Adrenal gland (tissue), 9 donors: ENCODE measurements at regions not wholly inside any gene's neighbourhood (a gene's known extent, or its start where the extent isn't known, plus 50 kb on each side); places are given as distances from the start of the nearest gene placed in this dataset.

ENCODE experiments used
- DNase-seq, 7 donors: peaks; one replicate each; pipeline ENCODE4 v3.0.0-alpha.2; 2019 to 2020
- H3K27ac ChIP-seq, 5 donors: fragments of 200-600 bp; sonication (generic) in 4 of 5; 1 replicate in 3 of 5; 2 replicates in 2 of 5; pipeline versions ENCODE4 v1.5.1 to v1.8.0; 2016 to 2020; ENCODE audit warnings: mild to moderate bottlenecking in 1 of 5
- H3K27me3 ChIP-seq: fragments of 200-600 bp; 2 replicates; pipeline ENCODE4 v1.8.0; 2021
- H3K36me3 ChIP-seq, 2 donors: fragments of 200-600 bp; replicated peaks in 1 of 2; 1 replicate in 1 of 2; 2 replicates in 1 of 2; pipeline versions ENCODE4 v1.5.1 to v1.8.0; 2018 to 2022
- H3K4me1 ChIP-seq, 2 donors: fragments of 200-600 bp; replicated peaks in 1 of 2; 1 replicate in 1 of 2; 2 replicates in 1 of 2; pipeline versions ENCODE4 v1.5.1 to v1.8.0; 2018 to 2021
- H3K4me3 ChIP-seq, 4 donors: fragments of 200-600 bp; sonication (generic) in 3 of 4; one replicate each; pipeline ENCODE4 v1.5.1; 2016 to 2018
- H3K9me3 ChIP-seq, 3 donors: fragments of 200-600 bp; sonication (generic) in 1 of 3; replicated peaks in 1 of 3; 1 replicate in 2 of 3; 2 replicates in 1 of 3; pipeline versions ENCODE4 v1.5.1 to v1.8.0; 2016 to 2021
- POLR2A ChIP-seq, 2 donors: fragments of 450-650 bp; IDR thresholded peaks; one replicate each; pipeline ENCODE4 v1.6.1; 2017; ENCODE audit warnings: antibody characterized with exemption in 2 of 2, mild to moderate bottlenecking in 2 of 2, moderate library complexity in 1 of 2
- WGBS, 4 donors: extraction: QIAGEN DNeasy Blood & Tissue Kit in 2 of 4; methylation state at CpG; one replicate each; pipeline versions ENCODE4 v1.1.5 to v1.1.7; 2013 to 2017; 5-methylcytosine and 5-hydroxymethylcytosine counted together
- intact Hi-C, 2 donors: fragments of 100-400 bp; cut with DNase I; formaldehyde crosslinking; loops; one replicate each; pipeline versions ENCODE4 v1.14.1 to v1.15.0; 2022 to 2023
- TF ChIP-seq, protein P1 (sequence below), 6 experiments: fragments of 450-650 bp in 4 of 6; fragments of 200-600 bp in 2 of 6; sonication (generic) in 1 of 6; IDR thresholded peaks; 1 replicate in 5 of 6; 2 replicates in 1 of 6; pipeline versions ENCODE4 v1.5.1 to v1.8.0; 2016 to 2021; ENCODE audit warnings: antibody characterized with exemption in 6 of 6, mild to moderate bottlenecking in 2 of 6, moderate library complexity in 1 of 6
- donor health status: healthy with polysubstance abuse.
- donor health status: Bipolar disorder and iron deficiency.
- donor health status: DM: yes; HTN: yes; CAD: no.
- donor health status: DM: no; HTN: no; CAD: no.
- donor health status: DM: no; HTN: no; CAD: no.

DNA sequence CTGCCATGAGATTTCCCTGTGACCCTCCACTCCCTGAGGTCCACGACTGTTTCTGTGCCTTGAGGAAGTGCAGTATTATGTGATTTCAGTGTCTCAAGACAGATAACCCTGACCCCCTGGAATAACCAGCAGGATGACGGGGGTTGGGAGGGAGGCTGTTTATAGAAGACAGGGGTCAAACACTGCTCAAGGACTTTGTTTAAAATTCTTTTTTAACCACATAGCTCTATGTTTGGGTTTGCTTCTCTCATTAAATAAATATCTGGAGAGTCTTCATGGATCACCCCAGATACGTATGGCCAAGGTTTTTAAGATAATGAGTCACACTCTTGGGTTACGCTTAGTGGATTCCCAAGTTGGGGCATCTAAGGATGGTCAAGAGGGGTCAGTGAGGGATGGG, 523.8 kb upstream of the TNP1 start:
- Histone ChIP-seq H3K27me3 (no peaks in the 10 kb centered on the region), H3K27ac (peak overlapping the region in 4 of 5 donors; percentile 15 to 71 (median 46)), H3K4me1 (peaks cover 8 to 20% of the 10 kb centered on the region in 2 donors), H3K9me3 (no peaks in the 10 kb centered on the region), H3K36me3 (no peaks in the 10 kb centered on the region), H3K4me3 (no peak overlapping the region)
- 41 to 50% (median 44%) methylated on average over 4 of the region's 4 CpGs for WGBS, 4 donors
- intact Hi-C loops, result no loop called here
- DNase-seq, result no peak
- TF ChIP-seq POLR2A (IDR thresholded peaks at IDR 0.05), result no peak
- TF ChIP-seq, protein P1, sequence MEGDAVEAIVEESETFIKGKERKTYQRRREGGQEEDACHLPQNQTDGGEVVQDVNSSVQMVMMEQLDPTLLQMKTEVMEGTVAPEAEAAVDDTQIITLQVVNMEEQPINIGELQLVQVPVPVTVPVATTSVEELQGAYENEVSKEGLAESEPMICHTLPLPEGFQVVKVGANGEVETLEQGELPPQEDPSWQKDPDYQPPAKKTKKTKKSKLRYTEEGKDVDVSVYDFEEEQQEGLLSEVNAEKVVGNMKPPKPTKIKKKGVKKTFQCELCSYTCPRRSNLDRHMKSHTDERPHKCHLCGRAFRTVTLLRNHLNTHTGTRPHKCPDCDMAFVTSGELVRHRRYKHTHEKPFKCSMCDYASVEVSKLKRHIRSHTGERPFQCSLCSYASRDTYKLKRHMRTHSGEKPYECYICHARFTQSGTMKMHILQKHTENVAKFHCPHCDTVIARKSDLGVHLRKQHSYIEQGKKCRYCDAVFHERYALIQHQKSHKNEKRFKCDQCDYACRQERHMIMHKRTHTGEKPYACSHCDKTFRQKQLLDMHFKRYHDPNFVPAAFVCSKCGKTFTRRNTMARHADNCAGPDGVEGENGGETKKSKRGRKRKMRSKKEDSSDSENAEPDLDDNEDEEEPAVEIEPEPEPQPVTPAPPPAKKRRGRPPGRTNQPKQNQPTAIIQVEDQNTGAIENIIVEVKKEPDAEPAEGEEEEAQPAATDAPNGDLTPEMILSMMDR (IDR thresholded peaks at IDR 0.05), result no peak

DNA sequence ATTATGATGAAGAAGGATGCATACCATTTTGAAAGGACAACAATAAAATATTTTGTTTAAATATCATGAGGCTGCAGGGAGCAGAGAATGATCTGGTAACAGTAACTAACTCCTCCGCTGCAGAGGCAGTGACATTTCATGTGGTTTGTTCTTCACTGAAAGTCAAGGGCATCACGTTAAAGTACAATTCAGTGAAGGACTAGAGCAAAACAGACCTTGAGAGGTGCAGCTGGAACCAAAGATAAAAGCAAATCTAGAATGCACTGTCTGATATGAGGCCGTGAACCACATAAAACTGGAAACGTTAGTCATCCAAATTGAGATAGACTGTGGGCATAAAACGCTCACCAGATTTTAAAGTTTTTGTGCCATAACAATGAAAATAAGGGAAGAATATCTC, 522.9 kb upstream of the TNP1 start:
- H3K27ac ChIP-seq, result peak overlapping the region in 3 of 5 donors; percentile 11 to 48 (median 38)

DNA sequence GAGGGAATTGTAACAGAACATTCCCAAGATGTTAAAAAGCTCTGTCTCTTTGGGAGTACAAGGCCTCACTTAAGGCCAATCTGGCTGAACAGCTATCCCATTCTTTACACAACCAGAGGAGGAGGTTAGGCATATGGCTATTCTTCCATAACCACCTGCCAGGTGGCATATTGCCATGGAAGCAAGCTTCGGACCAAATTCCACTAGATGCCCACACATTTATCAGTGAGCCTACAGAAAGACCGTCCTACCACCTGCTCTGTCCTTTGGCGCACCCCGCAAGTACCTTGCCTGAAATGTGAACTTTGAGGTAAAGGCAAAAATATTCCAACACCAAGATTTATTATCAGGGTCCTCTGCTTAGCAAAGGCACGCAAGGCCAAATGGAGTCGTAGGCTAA, 519.9 kb upstream of the TNP1 start:
- H3K27me3 ChIP-seq, result no peaks in the 10 kb centered on the region
- no peak for TF ChIP-seq POLR2A (IDR thresholded peaks at IDR 0.05)
- TF ChIP-seq, protein P1 (IDR thresholded peaks at IDR 0.05), result no peak
- WGBS, 4 donors, result 92 to 96% (median 95%) methylated on average over 6 of the region's 6 CpGs
- no peaks in the 10 kb centered on the region for H3K9me3 ChIP-seq
- no peak overlapping the region for H3K27ac ChIP-seq
- no peak for DNase-seq
- H3K36me3 ChIP-seq, result no peaks in the 10 kb centered on the region
- intact Hi-C loops, result no loop called here
- peaks cover 10 to 20% of the 10 kb centered on the region in 2 donors for H3K4me1 ChIP-seq
- H3K4me3 ChIP-seq, result no peak overlapping the region

More for the DNA sequence above, 522.9 kb upstream of the TNP1 start:
- peaks cover 8 to 20% of the 10 kb centered on the region in 2 donors for H3K4me1 ChIP-seq
- H3K9me3 ChIP-seq, result no peaks in the 10 kb centered on the region
- DNase-seq, result peak in 6 of 7 donors; percentile 35 to 68 (median 50)
- intact Hi-C loops, result no loop called here
- no peak overlapping the region for H3K4me3 ChIP-seq
- 30 to 46% (median 38%) methylated on average over 5 of the region's 5 CpGs for WGBS, 4 donors
- no peaks in the 10 kb centered on the region for H3K36me3 ChIP-seq
- TF ChIP-seq, protein P1 (IDR thresholded peaks at IDR 0.05), result no peak
- TF ChIP-seq POLR2A (IDR thresholded peaks at IDR 0.05), result no peak
- no peaks in the 10 kb centered on the region for H3K27me3 ChIP-seq

DNA sequence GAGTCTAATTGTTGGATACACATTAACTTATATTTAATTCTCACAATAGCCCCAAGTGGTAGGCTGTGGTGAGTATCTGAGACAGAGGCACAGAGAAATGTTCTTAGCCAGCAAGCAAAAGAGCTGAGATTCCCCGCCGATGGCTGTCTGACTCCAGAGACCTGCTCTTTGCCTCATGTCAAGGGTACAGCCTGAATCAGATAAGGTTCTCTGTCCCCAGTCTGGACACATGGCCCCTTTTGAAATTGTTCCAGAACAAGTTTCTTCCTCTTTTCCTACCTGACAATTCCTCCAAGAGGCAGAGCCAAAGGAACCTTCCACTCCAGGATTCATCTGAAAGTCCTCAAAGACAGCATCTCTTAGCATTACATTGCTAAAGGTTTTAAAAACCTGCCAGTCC, 512.9 kb upstream of the TNP1 start:
- Histone ChIP-seq H3K27ac (no peak overlapping the region), H3K9me3 (no peaks in the 10 kb centered on the region)
- WGBS, 4 donors, result 56 to 74% (median 68%) methylated on average over 2 of the region's 2 CpGs

More for the DNA sequence above, 512.9 kb upstream of the TNP1 start:
- no peak for DNase-seq
- TF ChIP-seq, protein P1 (IDR thresholded peaks at IDR 0.05), result no peak
- no peak for TF ChIP-seq POLR2A (IDR thresholded peaks at IDR 0.05)
- intact Hi-C loops, result no loop called here
- Histone ChIP-seq H3K36me3 (no peaks in the 10 kb centered on the region), H3K4me3 (no peak overlapping the region), H3K4me1 (peaks cover 0 to 10% of the 10 kb centered on the region in 2 donors), H3K27me3 (no peaks in the 10 kb centered on the region)
